HepG2 (cell line): ENCODE measurements at regions not wholly inside any gene's neighbourhood (a gene's known extent, or its start where the extent isn't known, plus 50 kb on each side); places are given as distances from the start of the nearest gene placed in this dataset.

Experiments used
- ATAC-seq: fragments of 200-7000 bp; cut with Tn5 transposase; 3 replicates; pipeline ENCODE4 v1.9.1; 2020; ENCODE audit warnings: mild to moderate bottlenecking, moderate library complexity
- BruUV-seq: library from RNA; stranded (reverse); fragments of 400-500 nt; replicated peaks from 2 replicates; lab custom pipeline; 2021; lab: Mats Ljungman, UMichigan
- CTCF ChIA-PET: fragments of 300-600 bp; formaldehyde crosslinking; extraction: SDS; loops from one replicate; lab custom pipeline; 2021; ENCODE audit warnings: low total read pairs, inconsistent platforms, low intra/inter-chr PET ratio; lab: Yijun Ruan, JAX
- POLR2A ChIA-PET: fragments of 350-600 bp; sonication (Branson Sonifier 250); formaldehyde crosslinking; loops from one replicate; lab custom pipeline; 2020; ENCODE audit warnings: antibody characterized with exemption, inconsistent platforms; lab: Yijun Ruan, JAX
- DNase-seq: peaks from one replicate; pipeline ENCODE4 v3.0.0-alpha.2; 2015; ENCODE audit warnings: low spot score
- FAIRE-seq: peaks from 3 replicates; lab custom pipeline; 2011; peaks lifted over from hg19 to GRCh38; lab: Jason Lieb, UNC
- H2AFZ ChIP-seq: one replicate; pipeline ENCODE4 v1.6.1; 2011; ENCODE audit warnings: low read length, inconsistent platforms
- H3K27ac ChIP-seq: fragments of 300-600 bp; 3 replicates; pipeline ENCODE4 v1.8.0; 2011; ENCODE audit warnings: mixed run types, mild to moderate bottlenecking, mixed read lengths, low read length, inconsistent platforms; ENCODE audit not compliant: insufficient read depth; ENCODE audit errors: extremely low read length
- H3K27me3 ChIP-seq, 2 experiments: fragments of 200-600 bp in 1 of 2; 2 replicates in 1 of 2; 3 replicates in 1 of 2; pipeline versions ENCODE4 v1.6.0 to v1.8.0; 2011; ENCODE audit warnings: low read length in 2 of 2, mild to moderate bottlenecking in 2 of 2, moderate library complexity in 2 of 2, inconsistent platforms in 1 of 2; ENCODE audit not compliant: insufficient read depth in 2 of 2, control insufficient read depth in 1 of 2
- H3K36me3 ChIP-seq, 2 experiments: fragments of 200-600 bp in 1 of 2; replicated peaks in 1 of 2; 2 replicates in 1 of 2; 3 replicates in 1 of 2; pipeline versions ENCODE4 v1.5.1 to v1.8.0; 2011; ENCODE audit warnings: low read length in 2 of 2, inconsistent platforms in 1 of 2; ENCODE audit not compliant: insufficient read depth in 2 of 2, control insufficient read depth in 1 of 2
- H3K4me1 ChIP-seq: 2 replicates; pipeline ENCODE4 v1.5.1; 2012; ENCODE audit warnings: low read length, inconsistent platforms; ENCODE audit not compliant: insufficient read depth
- H3K4me2 ChIP-seq: 2 replicates; pipeline ENCODE4 v1.6.0; 2011; ENCODE audit warnings: low read depth, low read length, inconsistent platforms
- H3K4me3 ChIP-seq, 3 experiments: fragments of 200-600 bp in 1 of 3; sonication (generic), shearing (Covaris generic) in 1 of 3; replicated peaks in 1 of 3; 2 replicates each; pipeline ENCODE4 v1.5.1; 2011 to 2016; ENCODE audit warnings: low read length in 3 of 3, inconsistent platforms in 2 of 3, low read depth in 2 of 3, mild to moderate bottlenecking in 2 of 3, control low read depth in 1 of 3, mixed read lengths in 1 of 3; ENCODE audit not compliant: insufficient read depth in 1 of 3
- H3K79me2 ChIP-seq: one replicate; pipeline ENCODE4 v1.6.1; 2011; ENCODE audit warnings: low read length, inconsistent platforms; ENCODE audit not compliant: insufficient read depth
- H3K9ac ChIP-seq: 2 replicates; pipeline ENCODE4 v1.6.0; 2011; ENCODE audit warnings: mild to moderate bottlenecking, low read depth, low read length, inconsistent platforms; ENCODE audit not compliant: insufficient read depth
- H3K9me3 ChIP-seq: 2 replicates; pipeline ENCODE4 v1.5.1; 2012; ENCODE audit warnings: mild to moderate bottlenecking, low read length
- H4K20me1 ChIP-seq: 2 replicates; pipeline ENCODE4 v1.6.0; 2011; ENCODE audit warnings: inconsistent platforms, mild to moderate bottlenecking, low read length, moderate library complexity; ENCODE audit not compliant: insufficient read depth
- ATF7 ChIP-seq, 2 experiments: fragments of 450-650 bp in 1 of 2; sonication (generic) in 1 of 2; formaldehyde crosslinking in 1 of 2; IDR thresholded peaks; 2 replicates each; pipeline versions ENCODE4 v1.4.0 to v1.6.1; 2016 to 2020; ENCODE audit warnings: antibody characterized with exemption in 1 of 2, mild to moderate bottlenecking in 1 of 2, missing genetic modification reagents in 1 of 2
- CREB1 ChIP-seq, 2 experiments: fragments of 450-650 bp in 1 of 2; IDR thresholded peaks; 2 replicates each; pipeline ENCODE4 v1.6.1; 2016 to 2017; ENCODE audit warnings: control low read depth in 1 of 2, mild to moderate bottlenecking in 1 of 2, missing compliant biosample characterization in 1 of 2, missing genetic modification characterization in 1 of 2
- SKI ChIP-seq: fragments of 450-650 bp; IDR thresholded peaks from one replicate; pipeline ENCODE4 v1.6.1; 2018; ENCODE audit warnings: mild to moderate bottlenecking; ENCODE audit not compliant: partially characterized antibody
- SRSF1 ChIP-seq: fragments of 200-400 bp; formaldehyde crosslinking; optimal IDR thresholded peaks from 2 replicates; pipeline ENCODE3; 2017; ENCODE audit warnings: mild to moderate bottlenecking, low read depth, low read length, moderate library complexity
- SSRP1 ChIP-seq: IDR thresholded peaks from 2 replicates; pipeline ENCODE4 v1.6.1; 2016; ENCODE audit warnings: control low read depth
- WGBS: methylation state at CpG from one replicate; pipeline ENCODE4 v1.1.6; 2017; ENCODE audit warnings: low lambda C conversion rate; 5-methylcytosine and 5-hydroxymethylcytosine counted together
- in situ Hi-C: cut with HindIII; loops from 2 replicates; pipeline ENCODE4 v1.10.0; 2017; ENCODE audit warnings: low pct_unique_long_range_greater_than_20kb; ENCODE audit not compliant: extremely low pct_ligation_motif_present
- intact Hi-C: fragments of 100-400 bp; cut with micrococcal nuclease; formaldehyde crosslinking; loops from one replicate; pipeline ENCODE4 v1.10.0; 2022; ENCODE audit not compliant: unreplicated experiment
- TF ChIP-seq, protein P1 (sequence below): sonication (generic); formaldehyde crosslinking; IDR thresholded peaks from 2 replicates; pipeline ENCODE4 v1.4.0; 2020; ENCODE audit warnings: missing genetic modification reagents
- TF ChIP-seq, protein P2 (sequence below): IDR thresholded peaks from 2 replicates; pipeline ENCODE4 v1.4.0; 2020; ENCODE audit warnings: mild to moderate bottlenecking, missing genetic modification reagents

DNA sequence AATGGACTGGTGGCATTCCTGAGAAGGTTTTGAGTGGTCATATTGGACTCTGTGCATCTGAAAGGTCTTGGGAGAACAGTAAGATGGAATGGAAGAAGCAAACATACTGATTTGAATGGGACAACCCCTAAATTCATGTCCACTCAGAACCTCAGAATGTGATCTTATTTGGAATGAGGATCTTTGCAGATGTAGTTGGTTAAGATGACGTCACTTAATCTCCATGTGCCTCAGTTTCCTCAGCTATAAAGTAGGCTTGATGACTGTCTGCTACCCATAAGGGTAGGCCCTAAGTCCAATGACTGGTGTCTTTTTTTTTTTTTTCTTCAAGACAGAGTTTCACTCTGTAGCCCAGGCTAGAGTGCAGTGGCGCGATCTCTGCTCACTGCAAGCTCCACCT, 71.1 kb upstream of the SOX21 start:
- POLR2A ChIA-PET: no interaction called here
- H3K4me2 ChIP-seq: no peak overlapping the region
- in situ Hi-C loops (no loop called here), intact Hi-C loops (no loop called here)
- H3K36me3 ChIP-seq: no peaks in the 10 kb centered on the region
- H4K20me1 ChIP-seq: no peaks in the 10 kb centered on the region
- no peaks in the 10 kb centered on the region for H3K27me3 ChIP-seq
- H3K79me2 ChIP-seq: no peaks in the 10 kb centered on the region
- no peaks in the 10 kb centered on the region for H3K4me1 ChIP-seq
- TF ChIP-seq SRSF1 (no peak), CREB1 (IDR thresholded peaks at IDR 0.05) (peak; percentile 95), CREB1 (CRISPR knock-in tag; IDR thresholded peaks at IDR 0.05) (no peak), ATF7 (IDR thresholded peaks at IDR 0.05) (peak; percentile 99), ATF7 (CRISPR knock-in tag; IDR thresholded peaks at IDR 0.05) (no peak)
- H3K27ac ChIP-seq: no peak overlapping the region
- H2AFZ ChIP-seq: no peak overlapping the region
- H3K4me3 ChIP-seq: no peak overlapping the region
- H3K9me3 ChIP-seq: no peaks in the 10 kb centered on the region
- no TSS peak for BruUV-seq
- ATAC-seq (no peak), FAIRE-seq (no peak), DNase-seq (no peak)
- H3K9ac ChIP-seq: no peak overlapping the region
- WGBS: 34% methylated on average over 3 of the region's 3 CpGs
- CTCF ChIA-PET: no interaction called here

DNA sequence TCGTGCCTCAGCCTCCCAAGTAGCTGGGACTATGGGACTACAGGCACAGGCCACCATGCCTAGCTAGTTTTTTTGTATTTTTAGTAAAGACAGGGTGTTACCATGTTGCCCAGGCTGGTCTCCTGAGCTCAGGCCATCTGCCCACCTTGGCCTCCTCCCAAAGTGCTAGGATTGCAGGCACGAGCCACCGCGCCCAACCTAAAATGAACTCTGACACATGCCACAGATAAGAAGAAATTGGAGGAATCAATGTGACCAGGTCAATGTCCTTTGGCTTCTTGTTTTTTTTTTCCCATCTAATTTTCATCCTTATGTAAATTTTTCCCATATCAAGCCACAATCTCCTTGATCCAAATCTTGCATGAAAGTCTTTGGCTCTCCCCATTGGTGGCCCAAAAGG, 68.1 kb upstream of the SOX21 start:
- Histone ChIP-seq H3K9me3 (no peaks in the 10 kb centered on the region), H2AFZ (no peak overlapping the region), H3K4me3 (no peak overlapping the region), H3K79me2 (no peaks in the 10 kb centered on the region), H3K4me1 (no peaks in the 10 kb centered on the region), H4K20me1 (no peaks in the 10 kb centered on the region), H3K36me3 (no peaks in the 10 kb centered on the region), H3K27ac (no peak overlapping the region), H3K27me3 (peaks cover 0 to 9% of the 10 kb centered on the region in 2 experiments; a peak in 1 of 5 replicates), H3K4me2 (no peak overlapping the region), H3K9ac (no peak overlapping the region)
- intact Hi-C loops (no loop called here), in situ Hi-C loops (no loop called here)
- no TSS peak for BruUV-seq
- TF ChIP-seq SSRP1 (CRISPR knock-in tag) (no peak), SKI (no peak)
- TF ChIP-seq, protein P1, sequence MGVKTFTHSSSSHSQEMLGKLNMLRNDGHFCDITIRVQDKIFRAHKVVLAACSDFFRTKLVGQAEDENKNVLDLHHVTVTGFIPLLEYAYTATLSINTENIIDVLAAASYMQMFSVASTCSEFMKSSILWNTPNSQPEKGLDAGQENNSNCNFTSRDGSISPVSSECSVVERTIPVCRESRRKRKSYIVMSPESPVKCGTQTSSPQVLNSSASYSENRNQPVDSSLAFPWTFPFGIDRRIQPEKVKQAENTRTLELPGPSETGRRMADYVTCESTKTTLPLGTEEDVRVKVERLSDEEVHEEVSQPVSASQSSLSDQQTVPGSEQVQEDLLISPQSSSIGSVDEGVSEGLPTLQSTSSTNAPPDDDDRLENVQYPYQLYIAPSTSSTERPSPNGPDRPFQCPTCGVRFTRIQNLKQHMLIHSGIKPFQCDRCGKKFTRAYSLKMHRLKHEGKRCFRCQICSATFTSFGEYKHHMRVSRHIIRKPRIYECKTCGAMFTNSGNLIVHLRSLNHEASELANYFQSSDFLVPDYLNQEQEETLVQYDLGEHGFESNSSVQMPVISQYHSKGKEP (CRISPR knock-in tag): no peak
- TF ChIP-seq, protein P2, sequence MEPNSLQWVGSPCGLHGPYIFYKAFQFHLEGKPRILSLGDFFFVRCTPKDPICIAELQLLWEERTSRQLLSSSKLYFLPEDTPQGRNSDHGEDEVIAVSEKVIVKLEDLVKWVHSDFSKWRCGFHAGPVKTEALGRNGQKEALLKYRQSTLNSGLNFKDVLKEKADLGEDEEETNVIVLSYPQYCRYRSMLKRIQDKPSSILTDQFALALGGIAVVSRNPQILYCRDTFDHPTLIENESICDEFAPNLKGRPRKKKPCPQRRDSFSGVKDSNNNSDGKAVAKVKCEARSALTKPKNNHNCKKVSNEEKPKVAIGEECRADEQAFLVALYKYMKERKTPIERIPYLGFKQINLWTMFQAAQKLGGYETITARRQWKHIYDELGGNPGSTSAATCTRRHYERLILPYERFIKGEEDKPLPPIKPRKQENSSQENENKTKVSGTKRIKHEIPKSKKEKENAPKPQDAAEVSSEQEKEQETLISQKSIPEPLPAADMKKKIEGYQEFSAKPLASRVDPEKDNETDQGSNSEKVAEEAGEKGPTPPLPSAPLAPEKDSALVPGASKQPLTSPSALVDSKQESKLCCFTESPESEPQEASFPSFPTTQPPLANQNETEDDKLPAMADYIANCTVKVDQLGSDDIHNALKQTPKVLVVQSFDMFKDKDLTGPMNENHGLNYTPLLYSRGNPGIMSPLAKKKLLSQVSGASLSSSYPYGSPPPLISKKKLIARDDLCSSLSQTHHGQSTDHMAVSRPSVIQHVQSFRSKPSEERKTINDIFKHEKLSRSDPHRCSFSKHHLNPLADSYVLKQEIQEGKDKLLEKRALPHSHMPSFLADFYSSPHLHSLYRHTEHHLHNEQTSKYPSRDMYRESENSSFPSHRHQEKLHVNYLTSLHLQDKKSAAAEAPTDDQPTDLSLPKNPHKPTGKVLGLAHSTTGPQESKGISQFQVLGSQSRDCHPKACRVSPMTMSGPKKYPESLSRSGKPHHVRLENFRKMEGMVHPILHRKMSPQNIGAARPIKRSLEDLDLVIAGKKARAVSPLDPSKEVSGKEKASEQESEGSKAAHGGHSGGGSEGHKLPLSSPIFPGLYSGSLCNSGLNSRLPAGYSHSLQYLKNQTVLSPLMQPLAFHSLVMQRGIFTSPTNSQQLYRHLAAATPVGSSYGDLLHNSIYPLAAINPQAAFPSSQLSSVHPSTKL (CRISPR knock-in tag): no peak
- no peak for DNase-seq
- no peak for FAIRE-seq
- POLR2A ChIA-PET: no interaction called here
- ATAC-seq: no peak
- 2% methylated on average over 4 of the region's 4 CpGs for WGBS
- CTCF ChIA-PET: no interaction called here
